H9 (cell line): ENCODE measurements at regions not wholly inside any gene's neighbourhood (a gene's known extent, or its start where the extent isn't known, plus 50 kb on each side); places are given as distances from the start of the nearest gene placed in this dataset.

Source experiments
- DNase-seq: peaks from one replicate; pipeline ENCODE4 v3.0.0-alpha.2; 2017
- H2AFZ ChIP-seq: one replicate; pipeline ENCODE4 v1.6.1; 2013; ENCODE audit warnings: mild to moderate bottlenecking, low read length, control low read depth, moderate library complexity
- H2AK5ac ChIP-seq: 2 replicates; pipeline ENCODE4 v1.6.1; 2013; ENCODE audit warnings: low read length, control low read depth, mixed read lengths; ENCODE audit not compliant: insufficient read length
- H2BK120ac ChIP-seq: one replicate; pipeline ENCODE4 v1.6.1; 2013; ENCODE audit warnings: low read depth, mild to moderate bottlenecking, low read length, control low read depth, inconsistent platforms; ENCODE audit not compliant: poor library complexity, severe bottlenecking
- H2BK12ac ChIP-seq: 2 replicates; pipeline ENCODE4 v1.6.1; 2013; ENCODE audit warnings: low read length, control low read depth, mixed read lengths, low read depth; ENCODE audit not compliant: insufficient read length
- H2BK15ac ChIP-seq: 2 replicates; pipeline ENCODE4 v1.6.1; 2013; ENCODE audit warnings: low read depth, low read length, control low read depth
- H2BK20ac ChIP-seq: one replicate; pipeline ENCODE4 v1.6.1; 2013; ENCODE audit warnings: low read depth, mild to moderate bottlenecking, low read length, control low read depth, inconsistent platforms; ENCODE audit not compliant: poor library complexity, severe bottlenecking
- H2BK5ac ChIP-seq: 2 replicates; pipeline ENCODE4 v1.6.1; 2013; ENCODE audit warnings: low read length, control low read depth, mixed read lengths; ENCODE audit not compliant: insufficient read length
- H3K14ac ChIP-seq: 2 replicates; pipeline ENCODE4 v1.6.1; 2013; ENCODE audit warnings: low read length, control low read depth; ENCODE audit not compliant: insufficient read depth
- H3K18ac ChIP-seq: 2 replicates; pipeline ENCODE4 v1.6.1; 2013; ENCODE audit warnings: low read depth, mild to moderate bottlenecking, mixed read lengths, low read length, control low read depth; ENCODE audit not compliant: insufficient read length
- H3K23ac ChIP-seq: 2 replicates; pipeline ENCODE4 v1.6.1; 2013; ENCODE audit warnings: low read length, control low read depth, mixed read lengths, low read depth; ENCODE audit not compliant: insufficient read length
- H3K23me2 ChIP-seq: 2 replicates; pipeline ENCODE4 v1.6.1; 2013; ENCODE audit warnings: low read depth, mild to moderate bottlenecking, mixed read lengths, low read length, control low read depth; ENCODE audit not compliant: insufficient read length, poor library complexity, severe bottlenecking
- H3K27ac ChIP-seq: 2 replicates; pipeline ENCODE4 v1.5.1; 2013; ENCODE audit warnings: low read length, control low read depth, mixed read lengths, low read depth; ENCODE audit not compliant: insufficient read length
- H3K27me3 ChIP-seq: 2 replicates; pipeline ENCODE4 v1.6.1; 2013; ENCODE audit warnings: low read length, control low read depth, inconsistent platforms; ENCODE audit not compliant: insufficient read depth
- H3K4ac ChIP-seq: 2 replicates; pipeline ENCODE4 v1.6.1; 2013; ENCODE audit warnings: low read depth, mild to moderate bottlenecking, control low read depth, inconsistent platforms, low read length, moderate library complexity
- H3K4me1 ChIP-seq: 2 replicates; pipeline ENCODE4 v1.6.1; 2013; ENCODE audit warnings: low read length, control low read depth, inconsistent platforms; ENCODE audit not compliant: insufficient read depth
- H3K4me2 ChIP-seq: 2 replicates; pipeline ENCODE4 v1.6.1; 2013; ENCODE audit warnings: low read length, control low read depth, mixed read lengths; ENCODE audit not compliant: insufficient read length, insufficient read depth
- H3K56ac ChIP-seq: 2 replicates; pipeline ENCODE4 v1.6.1; 2013; ENCODE audit warnings: low read depth, mild to moderate bottlenecking, mixed read lengths, low read length, control low read depth; ENCODE audit not compliant: insufficient read length
- H3K79me1 ChIP-seq: 2 replicates; pipeline ENCODE4 v1.6.1; 2013; ENCODE audit warnings: low read depth, mild to moderate bottlenecking, moderate library complexity, low read length, control low read depth, inconsistent platforms; ENCODE audit not compliant: insufficient read depth, poor library complexity, severe bottlenecking
- H3K79me2 ChIP-seq: 2 replicates; pipeline ENCODE4 v1.6.1; 2013; ENCODE audit warnings: low read length, control low read depth, inconsistent platforms; ENCODE audit not compliant: insufficient read depth
- H3K9ac ChIP-seq: 2 replicates; pipeline ENCODE4 v1.6.1; 2013; ENCODE audit warnings: low read length, control low read depth, mixed read lengths; ENCODE audit not compliant: insufficient read length; ENCODE audit errors: extremely low read depth
- H3K9me3 ChIP-seq: one replicate; pipeline ENCODE4 v1.6.1; 2013; ENCODE audit warnings: low read depth, low read length, inconsistent platforms; ENCODE audit not compliant: control insufficient read depth
- H3T11ph ChIP-seq: one replicate; pipeline ENCODE4 v1.6.1; 2013; ENCODE audit warnings: mild to moderate bottlenecking, low read length, control low read depth, inconsistent platforms
- H4K20me1 ChIP-seq: one replicate; pipeline ENCODE4 v1.6.1; 2013; ENCODE audit not compliant: control insufficient read depth, insufficient read length, insufficient read depth
- H4K5ac ChIP-seq: 2 replicates; pipeline ENCODE4 v1.6.1; 2013; ENCODE audit warnings: low read depth, mild to moderate bottlenecking, mixed read lengths, low read length, control low read depth; ENCODE audit not compliant: insufficient read length
- H4K8ac ChIP-seq: replicated peaks from 2 replicates; pipeline ENCODE4 v1.6.1; 2013; ENCODE audit warnings: low read length, control low read depth, mixed read lengths, low read depth; ENCODE audit not compliant: insufficient read length
- H4K91ac ChIP-seq: 2 replicates; pipeline ENCODE4 v1.6.1; 2013; ENCODE audit warnings: low read depth, mild to moderate bottlenecking, moderate library complexity, mixed read lengths, low read length, control low read depth; ENCODE audit not compliant: insufficient read length
- H3K27ac Mint-ChIP-seq, 3 experiments: 2 replicates in 2 of 3; 3 replicates in 1 of 3; pipeline ENCODE4 v1.8.0; 2020 to 2021; ENCODE audit warnings: mixed read lengths in 3 of 3, mild to moderate bottlenecking in 1 of 3, moderate library complexity in 1 of 3
- H3K27me3 Mint-ChIP-seq: 2 replicates; pipeline ENCODE4 v1.8.0; 2021; ENCODE audit warnings: low read depth, mild to moderate bottlenecking, moderate library complexity, mixed read lengths
- H3K36me3 Mint-ChIP-seq, 3 experiments: 2 replicates in 2 of 3; 3 replicates in 1 of 3; pipeline ENCODE4 v1.8.0; 2020 to 2021; ENCODE audit warnings: low read depth in 3 of 3, mixed read lengths in 3 of 3; ENCODE audit not compliant: insufficient read depth in 1 of 3
- H3K4me1 Mint-ChIP-seq, 2 experiments: 2 replicates each; pipeline ENCODE4 v1.8.0; 2020; ENCODE audit warnings: mixed read lengths in 2 of 2
- H3K4me3 Mint-ChIP-seq, 2 experiments: 2 replicates in 1 of 2; 3 replicates in 1 of 2; pipeline ENCODE4 v1.8.0; 2020 to 2021; ENCODE audit warnings: mild to moderate bottlenecking in 2 of 2, mixed read lengths in 2 of 2, moderate library complexity in 1 of 2
- H3K9me3 Mint-ChIP-seq, 2 experiments: 2 replicates in 1 of 2; 3 replicates in 1 of 2; pipeline ENCODE4 v1.8.0; 2020; ENCODE audit warnings: mild to moderate bottlenecking in 2 of 2, mixed read lengths in 2 of 2, moderate library complexity in 1 of 2
- CTCF ChIP-seq: fragments of 200-600 bp; sonication (generic); conservative IDR thresholded peaks from 3 replicates; pipeline ENCODE4 v1.8.0; 2021; ENCODE audit warnings: antibody characterized with exemption, mild to moderate bottlenecking
- WGBS: extraction: QIAGEN DNeasy Blood & Tissue Kit; methylation state at CpG from one replicate; pipeline ENCODE4 v1.1.7; 2013; ENCODE audit warnings: missing lambda C conversion rate, low lambda C conversion rate, mixed read lengths; ENCODE audit not compliant: insufficient read length; ENCODE audit errors: extremely low coverage; 5-methylcytosine and 5-hydroxymethylcytosine counted together

GRCh38 chr11:46203746-46204145 lies 73.7 kb upstream of the CREB3L1 start:
- no peak overlapping the region for H3K9ac ChIP-seq
- no peak overlapping the region for H2BK15ac ChIP-seq
- Mint-ChIP-seq H3K4me1 (peaks cover 21 to 23% of the 10 kb centered on the region in 2 experiments), H3K36me3 (no peaks in the 10 kb centered on the region; a peak in 1 of 7 replicates), H3K4me3 (no peak overlapping the region), H3K27ac (no peak overlapping the region), H3K9me3 (no peaks in the 10 kb centered on the region), H3K27me3 (peaks cover 6% of the 10 kb centered on the region)
- H3K23me2 ChIP-seq, result no peaks in the 10 kb centered on the region
- no peak overlapping the region for H3K23ac ChIP-seq
- H3T11ph ChIP-seq, result no peak overlapping the region
- no peak overlapping the region for H4K8ac ChIP-seq
- H3K4ac ChIP-seq, result no peak overlapping the region
- H3K14ac ChIP-seq, result no peak overlapping the region
- H2BK120ac ChIP-seq, result no peak overlapping the region
- H3K79me2 ChIP-seq, result no peaks in the 10 kb centered on the region
- no peak for DNase-seq
- no peak overlapping the region for H3K4me2 ChIP-seq
- no peak overlapping the region for H3K18ac ChIP-seq
- no peaks in the 10 kb centered on the region for H4K20me1 ChIP-seq
- H3K27ac ChIP-seq, result no peak overlapping the region
- H2AK5ac ChIP-seq, result no peak overlapping the region
- no peak for TF ChIP-seq CTCF
- no peak overlapping the region for H3K56ac ChIP-seq
- H3K27me3 ChIP-seq, result no peaks in the 10 kb centered on the region
- H2BK12ac ChIP-seq, result no peak overlapping the region
- H2BK20ac ChIP-seq, result no peak overlapping the region
- H2BK5ac ChIP-seq, result no peak overlapping the region
- no peaks in the 10 kb centered on the region; the same call in 1 of the 2 replicates for H3K4me1 ChIP-seq
- H4K91ac ChIP-seq, result no peak overlapping the region
- no peaks in the 10 kb centered on the region for H3K79me1 ChIP-seq
- no peaks in the 10 kb centered on the region for H3K9me3 ChIP-seq
- no peak overlapping the region for H2AFZ ChIP-seq
- H4K5ac ChIP-seq, result no peak overlapping the region
- no CpG with 5 or more reads among the region's 7 CpGs for WGBS
